ENCODE measurements at regions not wholly inside any gene's neighbourhood (a gene's known extent, or its start where the extent isn't known, plus 50 kb on each side); places are given as distances from the start of the nearest gene placed in this dataset.

GRCh38 chr6:3510178-3510577 lies 53.3 kb upstream of the SLC22A23 start:
- Histone ChIP-seq H3K9ac (no peak overlapping the region), H3K9me3 (no peaks in the 10 kb centered on the region), H3K79me2 (ENCODE audit: insufficient read depth) (no peaks in the 10 kb centered on the region), H3K27me3 (ENCODE audit: insufficient read depth) (peaks cover 41% of the 10 kb centered on the region; the same call in 1 of the 2 replicates), H3K9me2 (no peaks in the 10 kb centered on the region), H3K27ac (ENCODE audit: low read depth in 2 of 2, low read length in 1 of 2) (no peak overlapping the region), H3K4me2 (no peak overlapping the region), H3K36me3 (replicated peaks in 1 of 2; ENCODE audit: control insufficient read depth in 1 of 2, insufficient read depth in 2 of 2, low read length in 1 of 2) (no peaks in the 10 kb centered on the region), H4K20me1 (ENCODE audit: insufficient read depth) (no peaks in the 10 kb centered on the region), H3K4me1 (ENCODE audit: control insufficient read depth in 1 of 2, insufficient read depth in 2 of 2, low read depth in 1 of 2, low read length in 1 of 2) (no peaks in the 10 kb centered on the region), H3F3A (replicated peaks; ENCODE audit: insufficient read depth) (no peaks in the 10 kb centered on the region), H2AFZ (ENCODE audit: low read depth) (no peak overlapping the region), H3K4me3 (ENCODE audit: low read depth in 2 of 2, low read length in 1 of 2) (no peak overlapping the region)
- DNase-seq, result no peak
- 19% methylated on average over 1 of the region's 1 CpG for WGBS (ENCODE audit: low lambda C conversion rate)
- POLR2A ChIA-PET, result no interaction called here
- CTCF ChIA-PET, result interaction anchor here (1.5 kb wide), 1 partner anchor 99 kb away, joined by 3 read pairs; no protein-coding TSS in a partner anchor
- TF ChIP-seq TAF1 (IDR thresholded peaks at IDR 0.05; ENCODE audit: borderline replicate concordance, low read depth, low read length) (no peak), RAD21 (IDR thresholded peaks at IDR 0.05; ENCODE audit: low read length) (no peak), FOXJ3 (CRISPR knock-in tag; IDR thresholded peaks at IDR 0.05) (no peak), EP300 (IDR thresholded peaks at IDR 0.05; ENCODE audit: borderline replicate concordance in 1 of 2, low read depth in 1 of 2, low read length in 1 of 2) (no peak), SIN3A (IDR thresholded peaks at IDR 0.05; ENCODE audit: borderline replicate concordance, low read depth, low read length) (no peak), GATA2 (CRISPR knock-in tag; IDR thresholded peaks at IDR 0.05) (no peak), EZH2phosphoT487 (IDR thresholded peaks at IDR 0.05; ENCODE audit: borderline replicate concordance, low read depth) (no peak), SMC3 (IDR thresholded peaks at IDR 0.05; ENCODE audit: low read depth, low read length) (no peak), ZBTB33 (IDR thresholded peaks at IDR 0.05; ENCODE audit: borderline replicate concordance, low read depth) (no peak), RXRA (IDR thresholded peaks at IDR 0.05; ENCODE audit: borderline replicate concordance, low read depth) (no peak), ELF1 (IDR thresholded peaks at IDR 0.05) (no peak), USF2 (IDR thresholded peaks at IDR 0.05; ENCODE audit: borderline replicate concordance, low read depth, low read length) (no peak), RCOR1 (IDR thresholded peaks at IDR 0.05; ENCODE audit: low read length) (no peak), FOXM1 (IDR thresholded peaks at IDR 0.05; ENCODE audit: low read depth) (no peak), NFIC (IDR thresholded peaks at IDR 0.05; ENCODE audit: borderline replicate concordance) (no peak), YY1 (IDR thresholded peaks at IDR 0.05; ENCODE audit: low read depth) (no peak), MAX (IDR thresholded peaks at IDR 0.05; ENCODE audit: low read depth) (no peak), PBX3 (IDR thresholded peaks at IDR 0.05) (no peak), TCF12 (IDR thresholded peaks at IDR 0.05) (no peak)

Measured in SK-N-SH (cell line).